Progenitor cell of endocrine pancreas (in vitro differentiated cells): ENCODE measurements at regions not wholly inside any gene's neighbourhood (a gene's known extent, or its start where the extent isn't known, plus 50 kb on each side); places are given as distances from the start of the nearest gene placed in this dataset.

Experiments
- DNase-seq: peaks from one replicate; pipeline ENCODE4 v3.0.0; 2021; ENCODE audit warnings: low spot score; ENCODE audit not compliant: unreplicated experiment
- H3K27ac Mint-ChIP-seq: 2 replicates; pipeline ENCODE4 v1.8.0; 2021; ENCODE audit warnings: mild to moderate bottlenecking, moderate library complexity, mixed read lengths
- H3K27me3 Mint-ChIP-seq: 2 replicates; pipeline ENCODE4 v1.8.0; 2021; ENCODE audit warnings: mixed read lengths
- H3K36me3 Mint-ChIP-seq: 2 replicates; pipeline ENCODE4 v1.8.0; 2022; ENCODE audit warnings: mixed read lengths; ENCODE audit not compliant: insufficient read depth
- H3K4me1 Mint-ChIP-seq: 2 replicates; pipeline ENCODE4 v1.8.0; 2021; ENCODE audit warnings: low read depth, mixed read lengths
- H3K4me3 Mint-ChIP-seq: 2 replicates; pipeline ENCODE4 v1.8.0; 2021; ENCODE audit warnings: low read depth, mild to moderate bottlenecking, moderate library complexity, mixed read lengths
- H3K9me3 Mint-ChIP-seq: 2 replicates; pipeline ENCODE4 v1.8.0; 2021; ENCODE audit warnings: low read depth, mixed read lengths
- TF ChIP-seq, protein P1 (sequence below): fragments of 200-600 bp; sonication (generic); IDR thresholded peaks from one replicate; pipeline ENCODE4 v1.5.0; 2021; ENCODE audit warnings: antibody characterized with exemption, mild to moderate bottlenecking; ENCODE audit not compliant: unreplicated experiment

DNA sequence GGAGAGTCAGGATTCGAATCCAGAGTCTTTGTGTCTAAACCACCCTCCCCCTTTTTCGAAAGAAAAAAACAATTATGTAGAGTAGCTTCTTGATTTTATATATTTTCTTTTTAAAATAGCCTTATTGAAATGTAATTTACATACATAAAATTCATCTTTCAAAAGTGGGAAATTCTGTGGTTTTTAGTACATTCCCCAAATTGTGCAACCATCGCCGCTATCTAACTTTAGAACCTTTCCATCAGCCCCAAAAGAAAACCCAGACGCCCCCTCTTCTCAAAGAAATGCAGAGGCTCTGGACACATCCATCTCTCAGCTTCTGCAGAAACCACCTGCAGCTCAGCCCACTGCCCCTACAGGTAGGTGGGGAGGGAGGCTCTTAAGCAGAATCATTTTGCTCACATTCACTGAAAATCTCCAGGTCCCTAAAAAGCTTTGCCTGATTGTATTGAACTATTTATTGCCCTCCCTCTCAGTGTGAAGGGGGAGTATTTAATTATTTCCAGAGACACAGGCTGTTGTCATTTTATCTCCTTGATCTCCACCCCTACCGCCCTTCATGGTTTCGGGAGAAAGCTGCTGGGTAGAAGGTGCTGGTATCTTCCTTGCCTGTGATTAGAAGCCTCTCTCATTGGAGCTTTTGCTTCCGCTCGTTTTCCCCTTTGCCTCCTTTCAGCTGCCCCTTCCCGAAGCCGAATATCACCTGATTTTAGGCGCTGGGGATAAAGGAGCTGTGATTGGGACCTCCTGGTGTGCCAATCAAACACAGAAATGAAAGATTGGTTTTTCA lies 68.7 kb upstream of the KCNG1 start:
- Mint-ChIP-seq H3K4me3 (peak overlapping the region; percentile 22), H3K9me3 (no peaks in the 10 kb centered on the region), H3K27me3 (no peaks in the 10 kb centered on the region), H3K27ac (peak overlapping the region; percentile 65), H3K4me1 (peaks cover 30% of the 10 kb centered on the region), H3K36me3 (no peaks in the 10 kb centered on the region)
- no peak for DNase-seq
- TF ChIP-seq, protein P1, sequence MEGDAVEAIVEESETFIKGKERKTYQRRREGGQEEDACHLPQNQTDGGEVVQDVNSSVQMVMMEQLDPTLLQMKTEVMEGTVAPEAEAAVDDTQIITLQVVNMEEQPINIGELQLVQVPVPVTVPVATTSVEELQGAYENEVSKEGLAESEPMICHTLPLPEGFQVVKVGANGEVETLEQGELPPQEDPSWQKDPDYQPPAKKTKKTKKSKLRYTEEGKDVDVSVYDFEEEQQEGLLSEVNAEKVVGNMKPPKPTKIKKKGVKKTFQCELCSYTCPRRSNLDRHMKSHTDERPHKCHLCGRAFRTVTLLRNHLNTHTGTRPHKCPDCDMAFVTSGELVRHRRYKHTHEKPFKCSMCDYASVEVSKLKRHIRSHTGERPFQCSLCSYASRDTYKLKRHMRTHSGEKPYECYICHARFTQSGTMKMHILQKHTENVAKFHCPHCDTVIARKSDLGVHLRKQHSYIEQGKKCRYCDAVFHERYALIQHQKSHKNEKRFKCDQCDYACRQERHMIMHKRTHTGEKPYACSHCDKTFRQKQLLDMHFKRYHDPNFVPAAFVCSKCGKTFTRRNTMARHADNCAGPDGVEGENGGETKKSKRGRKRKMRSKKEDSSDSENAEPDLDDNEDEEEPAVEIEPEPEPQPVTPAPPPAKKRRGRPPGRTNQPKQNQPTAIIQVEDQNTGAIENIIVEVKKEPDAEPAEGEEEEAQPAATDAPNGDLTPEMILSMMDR = no peak

DNA sequence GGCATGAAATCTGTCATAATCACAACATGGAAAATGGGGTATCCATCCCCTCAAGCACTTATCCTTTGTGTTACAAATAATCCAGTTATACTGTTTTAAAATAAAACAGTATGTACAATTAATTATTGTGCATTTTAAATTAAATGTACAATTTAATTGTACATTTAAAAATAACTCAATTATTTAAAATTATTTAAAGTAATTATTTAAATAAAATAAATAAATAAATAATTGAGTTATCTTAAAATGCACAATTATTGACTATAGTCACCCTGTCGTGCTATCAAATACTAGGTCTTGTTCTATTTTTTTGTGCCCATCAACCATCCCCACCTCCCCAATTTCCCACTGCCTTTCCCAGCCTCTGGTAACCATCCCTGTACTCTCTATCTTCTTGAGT lies 66.9 kb upstream of the KCNG1 start:
- Mint-ChIP-seq H3K27me3 (no peaks in the 10 kb centered on the region), H3K36me3 (no peaks in the 10 kb centered on the region), H3K27ac (no peak overlapping the region), H3K9me3 (no peaks in the 10 kb centered on the region), H3K4me1 (peaks cover 30% of the 10 kb centered on the region), H3K4me3 (no peak overlapping the region)
- TF ChIP-seq, protein P1 = no peak
- no peak for DNase-seq

DNA sequence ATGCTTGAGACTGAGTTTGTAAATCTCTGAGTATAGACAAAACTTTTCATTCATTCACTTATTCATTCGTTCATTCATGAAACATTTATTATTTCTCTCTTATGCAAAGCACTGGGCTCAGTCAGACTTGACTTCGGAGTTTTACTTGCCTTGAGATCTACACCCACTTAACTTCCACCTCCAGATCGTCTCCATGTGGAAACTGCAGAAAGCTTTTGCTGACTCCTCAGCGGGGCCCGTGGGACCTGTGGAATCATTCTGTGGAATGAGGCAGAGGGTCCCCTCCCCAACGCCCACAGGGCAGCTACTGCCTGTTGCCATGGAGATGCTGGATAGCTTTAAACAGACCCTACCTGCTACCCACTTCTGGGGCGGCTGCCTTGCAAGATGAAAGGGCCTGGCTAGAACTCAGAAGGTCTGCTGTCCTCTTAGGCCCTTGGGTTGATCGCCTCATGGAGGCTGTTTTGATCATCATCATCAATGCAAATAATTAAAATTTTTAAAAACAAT lies 66.4 kb upstream of the KCNG1 start:
- no peaks in the 10 kb centered on the region for H3K9me3 Mint-ChIP-seq
- H3K27me3 Mint-ChIP-seq = peaks cover 3% of the 10 kb centered on the region
- no peak for DNase-seq
- H3K27ac Mint-ChIP-seq = no peak overlapping the region
- H3K36me3 Mint-ChIP-seq = no peaks in the 10 kb centered on the region
- TF ChIP-seq, protein P1 = no peak
- H3K4me3 Mint-ChIP-seq = no peak overlapping the region
- H3K4me1 Mint-ChIP-seq = peaks cover 30% of the 10 kb centered on the region

DNA sequence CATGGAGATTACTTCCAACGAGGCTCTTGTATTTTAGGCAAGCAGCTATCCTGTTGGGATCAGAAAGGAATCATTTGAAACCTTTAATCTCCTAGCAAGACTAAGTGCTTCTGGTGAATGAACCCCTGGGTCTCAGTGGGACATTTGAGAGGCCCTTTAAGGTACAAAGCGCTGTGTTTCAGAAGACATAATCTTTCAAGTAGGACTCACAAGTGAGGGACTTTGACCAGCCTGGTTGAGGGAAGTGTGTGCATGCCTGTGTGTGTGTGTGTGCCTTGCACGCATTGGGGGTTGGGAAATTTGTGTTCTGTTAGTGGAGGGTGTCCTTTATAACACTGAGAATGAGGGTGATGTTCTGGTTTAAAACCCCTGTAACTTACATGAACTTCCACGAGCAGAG lies 64.4 kb upstream of the KCNG1 start:
- no peak overlapping the region for H3K4me3 Mint-ChIP-seq
- no peak overlapping the region for H3K27ac Mint-ChIP-seq
- peaks cover 20% of the 10 kb centered on the region for H3K4me1 Mint-ChIP-seq
- no peak for DNase-seq
- TF ChIP-seq, protein P1 = no peak
- H3K27me3 Mint-ChIP-seq = peaks cover 20% of the 10 kb centered on the region
- H3K36me3 Mint-ChIP-seq = no peaks in the 10 kb centered on the region
- no peaks in the 10 kb centered on the region for H3K9me3 Mint-ChIP-seq

DNA sequence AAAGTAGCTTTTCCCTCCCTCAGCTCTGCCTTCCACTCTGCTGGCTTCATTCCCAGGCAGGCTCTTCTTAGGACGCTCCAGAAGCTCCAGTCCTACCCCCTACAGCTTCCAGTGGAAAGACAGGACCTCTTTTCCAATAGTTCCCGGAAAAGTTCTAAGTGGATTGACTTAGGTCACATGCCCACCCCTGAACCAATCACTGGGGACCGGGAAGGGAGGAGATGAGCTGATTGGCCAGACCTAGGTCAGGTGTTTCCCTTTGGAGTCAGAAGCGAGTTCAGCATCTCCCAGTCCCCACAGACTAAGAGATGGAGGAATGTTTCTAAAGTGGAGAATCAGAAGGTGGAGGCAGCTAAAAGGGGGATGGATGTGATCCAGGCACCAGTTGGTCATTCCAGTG lies 62.9 kb upstream of the KCNG1 start:
- Mint-ChIP-seq H3K27me3 (peaks cover 20% of the 10 kb centered on the region), H3K4me3 (no peak overlapping the region), H3K4me1 (peaks cover 8% of the 10 kb centered on the region), H3K9me3 (no peaks in the 10 kb centered on the region), H3K27ac (no peak overlapping the region), H3K36me3 (no peaks in the 10 kb centered on the region)
- TF ChIP-seq, protein P1 = no peak
- no peak for DNase-seq
